Panc1 (cell line): ENCODE measurements at regions not wholly inside any gene's neighbourhood (a gene's known extent, or its start where the extent isn't known, plus 50 kb on each side); places are given as distances from the start of the nearest gene placed in this dataset.

Experiments used
- ATAC-seq: fragments of 200-7000 bp; cut with Tn5 transposase; 2 replicates; pipeline ENCODE4 v1.9.1; 2020; ENCODE audit warnings: mild to moderate bottlenecking, moderate library complexity
- BruUV-seq: library from RNA; stranded (reverse); fragments of 400-500 nt; replicated peaks from 2 replicates; lab custom pipeline; 2021; lab: Mats Ljungman, UMichigan
- CTCF ChIA-PET: fragments of 300-600 bp; sonication (Branson Sonifier 250); formaldehyde crosslinking; loops from one replicate; lab custom pipeline; 2022; ENCODE audit warnings: antibody characterized with exemption; lab: Charles Lee
- POLR2A ChIA-PET: fragments of 300-600 bp; sonication (Branson Sonifier 250); formaldehyde crosslinking; loops from one replicate; lab custom pipeline; 2022; ENCODE audit warnings: antibody characterized with exemption; lab: Charles Lee
- DNase-seq: peaks from one replicate; pipeline ENCODE4 v3.0.0-alpha.2; 2010; ENCODE audit warnings: low read depth, low spot score
- H3K27ac ChIP-seq: 2 replicates; pipeline ENCODE4 v1.5.1; 2011; ENCODE audit warnings: mild to moderate bottlenecking, low read length, inconsistent platforms
- H3K27me3 ChIP-seq: fragments of 200-500 bp; sonication (Bioruptor generic); 2 replicates; pipeline ENCODE4 v1.6.0; 2014; ENCODE audit warnings: low read length, inconsistent platforms; ENCODE audit not compliant: control insufficient read depth, insufficient read depth
- H3K36me3 ChIP-seq: fragments of 200-500 bp; sonication (Bioruptor generic); 2 replicates; pipeline ENCODE4 v1.5.1; 2014; ENCODE audit warnings: inconsistent platforms, mild to moderate bottlenecking, low read length, moderate library complexity; ENCODE audit not compliant: control insufficient read depth, insufficient read depth
- H3K4me1 ChIP-seq: 2 replicates; pipeline ENCODE4 v1.5.1; 2011; ENCODE audit warnings: inconsistent platforms, mild to moderate bottlenecking, low read length, moderate library complexity; ENCODE audit not compliant: control insufficient read depth, insufficient read depth
- H3K4me3 ChIP-seq, 2 experiments: 2 replicates each; pipeline ENCODE4 v1.5.1; 2011 to 2012; ENCODE audit warnings: low read depth in 2 of 2, low read length in 2 of 2, mild to moderate bottlenecking in 2 of 2, inconsistent platforms in 1 of 2, moderate library complexity in 1 of 2
- H3K9me3 ChIP-seq: fragments of 200-500 bp; sonication (Bioruptor generic); 2 replicates; pipeline ENCODE4 v1.5.1; 2014; ENCODE audit warnings: low read depth, mild to moderate bottlenecking, inconsistent platforms, low read length, moderate library complexity; ENCODE audit not compliant: control insufficient read depth, insufficient read depth
- POLR2AphosphoS5 ChIP-seq: IDR thresholded peaks from 2 replicates; pipeline ENCODE4 v1.6.1; 2012; ENCODE audit warnings: mild to moderate bottlenecking, low read depth, low read length, moderate library complexity
- SIN3A ChIP-seq: IDR thresholded peaks from 2 replicates; pipeline ENCODE4 v1.6.1; 2012; ENCODE audit warnings: low read depth, mild to moderate bottlenecking, low read length, moderate library complexity, borderline replicate concordance; ENCODE audit not compliant: insufficient read depth
- TCF7L2 ChIP-seq: IDR thresholded peaks from 2 replicates; pipeline ENCODE4 v1.6.1; 2011; ENCODE audit warnings: mild to moderate bottlenecking, low read depth, low read length, inconsistent platforms
- in situ Hi-C: cut with HindIII; loops from 2 replicates; pipeline ENCODE4 v1.10.0; 2016; ENCODE audit warnings: low sequenced_read_pairs, low pct_unique_long_range_greater_than_20kb
- intact Hi-C: fragments of 100-400 bp; cut with micrococcal nuclease; formaldehyde crosslinking; loops from one replicate; pipeline ENCODE4 v1.10.0; 2022; ENCODE audit not compliant: unreplicated experiment
- TF ChIP-seq, protein P1 (sequence below), 2 experiments: IDR thresholded peaks; 2 replicates each; pipeline ENCODE4 v1.6.1; 2011 to 2012; ENCODE audit warnings: low read depth in 2 of 2, control low read depth in 1 of 2, low read length in 1 of 2, mild to moderate bottlenecking in 1 of 2, moderate library complexity in 1 of 2; ENCODE audit not compliant: insufficient read depth in 1 of 2
- TF ChIP-seq, protein P2 (sequence below): fragments of 450-650 bp; IDR thresholded peaks from 2 replicates; pipeline ENCODE4 v1.5.1; 2017; ENCODE audit warnings: mild to moderate bottlenecking

DNA sequence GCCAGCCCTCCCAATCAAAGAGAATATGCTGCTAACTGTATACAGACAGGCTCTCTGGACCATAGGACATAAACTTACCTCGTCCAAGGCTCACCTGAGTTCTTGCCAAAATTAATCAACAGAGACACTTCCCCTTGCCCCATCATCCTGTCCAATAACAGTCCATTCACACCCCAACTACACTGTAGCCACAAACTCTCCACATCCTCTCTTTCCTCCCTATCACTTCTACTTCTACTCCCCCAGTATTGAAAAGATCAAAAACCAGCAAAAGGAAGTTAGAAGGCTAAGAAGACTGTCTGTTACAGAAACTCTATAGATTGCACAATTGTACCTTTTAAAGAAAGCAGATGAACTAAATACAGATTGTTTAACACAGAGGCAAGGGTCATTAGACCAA, 133.5 kb upstream of the STT3B start:
- Histone ChIP-seq H3K9me3 (no peaks in the 10 kb centered on the region), H3K27me3 (no peaks in the 10 kb centered on the region), H3K27ac (no peak overlapping the region), H3K4me3 (no peak overlapping the region), H3K36me3 (no peaks in the 10 kb centered on the region), H3K4me1 (no peaks in the 10 kb centered on the region)
- ChIA-PET POLR2A (no interaction called here), CTCF (no interaction called here)
- in situ Hi-C loops (no loop called here), intact Hi-C loops (no loop called here)
- no TSS peak for BruUV-seq
- no peak for DNase-seq
- ATAC-seq = no peak
- TF ChIP-seq SIN3A (no peak), POLR2AphosphoS5 (no peak), TCF7L2 (no peak)
- TF ChIP-seq, protein P1, sequence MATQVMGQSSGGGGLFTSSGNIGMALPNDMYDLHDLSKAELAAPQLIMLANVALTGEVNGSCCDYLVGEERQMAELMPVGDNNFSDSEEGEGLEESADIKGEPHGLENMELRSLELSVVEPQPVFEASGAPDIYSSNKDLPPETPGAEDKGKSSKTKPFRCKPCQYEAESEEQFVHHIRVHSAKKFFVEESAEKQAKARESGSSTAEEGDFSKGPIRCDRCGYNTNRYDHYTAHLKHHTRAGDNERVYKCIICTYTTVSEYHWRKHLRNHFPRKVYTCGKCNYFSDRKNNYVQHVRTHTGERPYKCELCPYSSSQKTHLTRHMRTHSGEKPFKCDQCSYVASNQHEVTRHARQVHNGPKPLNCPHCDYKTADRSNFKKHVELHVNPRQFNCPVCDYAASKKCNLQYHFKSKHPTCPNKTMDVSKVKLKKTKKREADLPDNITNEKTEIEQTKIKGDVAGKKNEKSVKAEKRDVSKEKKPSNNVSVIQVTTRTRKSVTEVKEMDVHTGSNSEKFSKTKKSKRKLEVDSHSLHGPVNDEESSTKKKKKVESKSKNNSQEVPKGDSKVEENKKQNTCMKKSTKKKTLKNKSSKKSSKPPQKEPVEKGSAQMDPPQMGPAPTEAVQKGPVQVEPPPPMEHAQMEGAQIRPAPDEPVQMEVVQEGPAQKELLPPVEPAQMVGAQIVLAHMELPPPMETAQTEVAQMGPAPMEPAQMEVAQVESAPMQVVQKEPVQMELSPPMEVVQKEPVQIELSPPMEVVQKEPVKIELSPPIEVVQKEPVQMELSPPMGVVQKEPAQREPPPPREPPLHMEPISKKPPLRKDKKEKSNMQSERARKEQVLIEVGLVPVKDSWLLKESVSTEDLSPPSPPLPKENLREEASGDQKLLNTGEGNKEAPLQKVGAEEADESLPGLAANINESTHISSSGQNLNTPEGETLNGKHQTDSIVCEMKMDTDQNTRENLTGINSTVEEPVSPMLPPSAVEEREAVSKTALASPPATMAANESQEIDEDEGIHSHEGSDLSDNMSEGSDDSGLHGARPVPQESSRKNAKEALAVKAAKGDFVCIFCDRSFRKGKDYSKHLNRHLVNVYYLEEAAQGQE (IDR thresholded peaks at IDR 0.05; ENCODE audit: insufficient read depth in 1 of 2, low read depth in 2 of 2, low read length in 1 of 2) = no peak
- TF ChIP-seq, protein P2, sequence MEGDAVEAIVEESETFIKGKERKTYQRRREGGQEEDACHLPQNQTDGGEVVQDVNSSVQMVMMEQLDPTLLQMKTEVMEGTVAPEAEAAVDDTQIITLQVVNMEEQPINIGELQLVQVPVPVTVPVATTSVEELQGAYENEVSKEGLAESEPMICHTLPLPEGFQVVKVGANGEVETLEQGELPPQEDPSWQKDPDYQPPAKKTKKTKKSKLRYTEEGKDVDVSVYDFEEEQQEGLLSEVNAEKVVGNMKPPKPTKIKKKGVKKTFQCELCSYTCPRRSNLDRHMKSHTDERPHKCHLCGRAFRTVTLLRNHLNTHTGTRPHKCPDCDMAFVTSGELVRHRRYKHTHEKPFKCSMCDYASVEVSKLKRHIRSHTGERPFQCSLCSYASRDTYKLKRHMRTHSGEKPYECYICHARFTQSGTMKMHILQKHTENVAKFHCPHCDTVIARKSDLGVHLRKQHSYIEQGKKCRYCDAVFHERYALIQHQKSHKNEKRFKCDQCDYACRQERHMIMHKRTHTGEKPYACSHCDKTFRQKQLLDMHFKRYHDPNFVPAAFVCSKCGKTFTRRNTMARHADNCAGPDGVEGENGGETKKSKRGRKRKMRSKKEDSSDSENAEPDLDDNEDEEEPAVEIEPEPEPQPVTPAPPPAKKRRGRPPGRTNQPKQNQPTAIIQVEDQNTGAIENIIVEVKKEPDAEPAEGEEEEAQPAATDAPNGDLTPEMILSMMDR = no peak

DNA sequence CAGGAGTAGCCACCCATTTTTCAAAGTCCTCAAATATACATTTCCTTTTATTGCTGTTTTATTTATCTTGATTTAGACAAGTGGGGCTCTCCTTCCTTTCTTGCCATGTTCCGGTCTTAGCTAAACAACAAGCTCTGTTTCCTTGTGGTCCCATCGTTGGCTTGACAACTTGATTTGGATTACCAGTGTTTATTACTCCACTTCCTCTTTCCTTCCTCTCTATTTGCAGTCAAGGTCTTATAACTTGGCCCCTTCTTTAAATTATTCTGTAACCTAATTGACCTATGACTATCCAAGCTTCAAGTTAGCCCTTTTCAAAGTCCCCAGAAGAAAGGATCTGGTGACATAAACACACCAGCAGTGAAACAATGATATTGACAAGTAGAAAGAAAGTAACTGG, 130.6 kb upstream of the STT3B start:
- in situ Hi-C loops (no loop called here), intact Hi-C loops (no loop called here)
- no peaks in the 10 kb centered on the region for H3K9me3 ChIP-seq
- no peak overlapping the region for H3K27ac ChIP-seq
- BruUV-seq = no TSS peak
- H3K4me3 ChIP-seq = no peak overlapping the region
- no peaks in the 10 kb centered on the region; the same call in 1 of the 2 replicates for H3K27me3 ChIP-seq
- no peak for ATAC-seq
- no peak for TF ChIP-seq TCF7L2
- TF ChIP-seq POLR2AphosphoS5 = no peak
- TF ChIP-seq, protein P2 = no peak
- TF ChIP-seq, protein P1 (IDR thresholded peaks at IDR 0.05; ENCODE audit: insufficient read depth in 1 of 2, low read depth in 2 of 2, low read length in 1 of 2) = no peak
- no peak for TF ChIP-seq SIN3A
- ChIA-PET CTCF (no interaction called here), POLR2A (no interaction called here)
- DNase-seq = no peak
- H3K36me3 ChIP-seq = no peaks in the 10 kb centered on the region
- H3K4me1 ChIP-seq = no peaks in the 10 kb centered on the region
